Hematopoietic multipotent progenitor cell treated with erythropoietin and hydrocortisone succinate and interleukin-3 and kit ligand, for 8 days (in vitro differentiated cells): ENCODE measurements at regions not wholly inside any gene's neighbourhood (a gene's known extent, or its start where the extent isn't known, plus 50 kb on each side); places are given as distances from the start of the nearest gene placed in this dataset.

ENCODE experiments used
- DNase-seq: peaks from one replicate; pipeline ENCODE4 v3.0.0-alpha.2; 2015

- no peak for DNase-seq
These were observed 186.4 kb upstream of the DEFB112 start for GRCh38 chr6:50236164-50236563.

DNA sequence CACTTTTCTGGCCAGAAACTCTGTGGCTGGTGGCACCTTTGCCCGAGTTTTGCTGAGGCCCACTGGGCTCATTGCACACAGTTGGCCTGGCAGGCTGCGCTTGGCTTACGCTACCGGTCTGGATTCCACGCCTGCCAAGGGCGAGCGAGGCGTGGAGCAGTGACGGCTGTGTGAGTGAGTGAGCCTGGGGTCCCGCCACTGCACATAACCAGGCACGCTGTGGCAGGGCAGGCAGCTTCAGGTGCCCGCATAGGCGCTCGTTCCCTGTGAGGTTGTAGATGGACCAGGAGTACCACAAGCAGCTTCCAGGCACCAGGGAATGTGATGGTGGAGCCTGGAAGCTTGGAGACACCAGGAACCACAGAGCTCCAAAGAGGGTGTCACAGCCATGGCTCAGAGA, 190.1 kb upstream of the DEFB112 start:
- DNase-seq: no peak

DNA sequence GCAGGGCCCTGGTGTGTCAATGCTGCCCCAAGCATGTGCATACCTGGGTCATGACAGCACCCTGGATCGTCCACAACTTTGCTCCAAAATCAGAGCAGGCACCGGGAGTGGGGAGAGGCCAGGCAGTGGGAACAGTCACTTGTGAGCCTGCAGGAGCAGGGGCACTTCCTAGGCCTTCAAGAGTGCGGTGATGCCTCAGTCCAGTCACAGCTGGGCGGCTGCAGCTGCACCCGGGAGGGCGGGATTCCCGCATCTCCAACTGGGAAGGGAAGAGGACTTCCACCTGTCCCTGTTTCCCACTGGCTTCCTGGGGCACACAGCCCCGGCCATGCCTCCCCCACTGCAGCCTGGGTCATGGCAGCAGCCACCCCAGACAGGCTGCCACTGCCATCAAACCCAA, 191.3 kb upstream of the DEFB112 start:
- DNase-seq: no peak

DNA sequence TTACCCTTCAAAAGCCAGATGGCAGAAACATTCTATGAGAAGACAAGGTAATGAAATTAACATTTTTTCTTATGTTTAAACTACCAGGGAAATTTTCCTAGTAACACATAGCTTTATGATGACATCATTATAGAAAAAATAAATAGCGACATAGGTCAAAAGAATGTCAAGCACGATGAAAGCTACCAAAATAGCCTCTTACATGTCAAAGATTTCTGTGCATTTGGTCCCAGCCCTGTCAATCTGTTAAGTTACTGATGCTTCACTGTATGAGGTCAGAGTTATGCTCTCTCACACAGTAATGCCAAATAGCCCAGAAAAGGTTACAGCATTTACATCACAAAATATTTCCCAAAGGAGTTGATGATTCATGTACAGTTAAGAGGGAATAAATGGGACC, 199.8 kb upstream of the DEFB112 start:
- no peak for DNase-seq

DNA sequence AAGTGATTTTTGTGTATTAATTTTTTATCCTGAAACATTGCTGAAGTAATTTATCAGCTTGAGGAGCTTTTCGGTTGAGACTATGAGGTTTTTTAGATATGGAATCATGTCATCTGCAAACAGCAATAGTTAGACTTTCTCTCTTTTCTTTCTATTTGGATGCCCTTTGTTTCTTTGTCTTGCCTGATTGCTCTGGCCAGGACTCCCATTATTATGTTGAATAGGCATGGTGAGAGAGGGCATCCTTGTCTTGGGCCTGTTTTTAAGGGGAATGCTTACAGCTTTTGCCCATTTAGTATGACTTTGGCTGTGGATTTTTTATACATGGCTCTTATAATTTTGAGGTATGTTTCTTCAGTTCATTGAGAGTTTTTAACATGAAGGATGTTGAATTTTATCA, 207.6 kb upstream of the DEFB112 start:
- DNase-seq: no peak

DNA sequence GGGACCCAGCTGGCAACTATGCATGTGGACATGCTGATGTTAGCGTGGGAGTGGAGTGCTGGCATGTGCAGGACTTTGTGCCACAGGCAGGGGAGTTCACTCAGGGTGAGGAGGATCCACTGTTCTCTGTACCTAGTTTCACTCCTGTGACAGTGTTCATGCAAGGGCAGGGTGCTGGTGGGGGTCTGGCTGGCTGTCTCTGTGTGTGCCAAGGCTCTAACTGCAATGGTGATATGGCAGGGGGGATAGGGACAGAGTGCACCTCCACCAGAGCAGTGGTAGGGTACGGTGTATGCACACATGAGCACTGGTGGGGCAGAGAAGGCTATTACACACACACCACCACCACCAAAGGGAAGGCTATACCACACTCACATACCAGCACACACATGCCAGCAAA, 210.2 kb upstream of the DEFB112 start:
- DNase-seq: no peak

GRCh38 chr6:50264995-50265571, 215.4 kb upstream of the DEFB112 start:
- no peak for DNase-seq

DNA sequence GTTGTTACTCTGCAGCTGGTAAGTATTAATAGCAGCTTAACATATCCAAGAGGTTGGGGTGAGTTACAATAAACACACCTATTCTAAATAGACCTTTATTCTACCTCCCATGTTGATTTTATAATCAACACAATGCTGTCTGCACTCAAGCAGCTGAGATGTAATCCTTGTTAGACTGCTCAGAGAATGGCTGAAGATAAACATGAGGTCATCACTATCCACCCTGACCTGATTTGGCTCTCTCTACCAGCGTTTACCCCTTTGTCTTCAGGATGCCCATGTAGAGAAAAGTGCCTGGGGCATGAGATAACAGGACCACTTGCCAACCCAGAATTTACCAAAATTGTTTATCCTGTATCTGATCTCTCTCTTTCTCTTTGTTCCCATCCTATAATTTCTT, 220.7 kb upstream of the DEFB112 start:
- no peak for DNase-seq

DNA sequence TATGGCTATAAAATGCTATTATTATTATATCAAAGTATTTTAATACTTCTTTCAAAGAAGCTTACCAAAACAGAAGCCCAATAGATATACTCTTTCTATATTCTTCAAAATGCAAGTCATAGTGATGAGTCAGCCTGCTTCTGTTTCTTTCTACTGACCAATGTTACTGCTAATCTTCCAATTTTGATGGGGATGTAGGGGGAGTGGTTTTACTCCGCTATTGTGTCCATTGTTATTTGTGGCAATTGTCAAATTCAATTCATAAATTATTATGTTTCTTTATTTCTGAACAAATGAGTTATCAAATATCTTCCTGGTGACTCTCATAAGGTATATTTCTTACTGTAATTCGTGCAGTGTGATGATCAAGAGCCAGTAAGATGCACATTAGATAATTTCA, 221.5 kb upstream of the DEFB112 start:
- DNase-seq: no peak

GRCh38 chr6:50271817-50272216, 222.1 kb upstream of the DEFB112 start:
- DNase-seq: no peak

DNA sequence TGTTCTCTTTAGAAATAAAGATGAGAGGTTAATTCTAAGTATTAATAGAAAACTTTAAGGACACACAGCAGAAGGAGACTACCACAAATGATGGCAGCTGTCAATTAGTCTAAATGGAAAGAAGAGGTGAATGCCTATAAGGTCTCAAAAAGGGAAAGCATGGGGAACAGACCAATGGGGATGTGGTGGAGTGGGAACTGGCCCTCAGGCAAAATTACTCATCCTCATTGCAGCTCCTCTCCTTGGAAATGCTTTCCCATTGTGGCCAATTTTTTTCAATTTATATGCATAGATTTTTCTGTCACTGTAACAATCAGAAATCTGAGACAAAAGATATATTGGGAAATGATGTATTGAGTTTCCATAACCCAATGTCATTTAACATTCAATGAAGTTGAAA, 222.9 kb upstream of the DEFB112 start:
- no peak for DNase-seq

- no peak for DNase-seq
These were observed 227.1 kb upstream of the DEFB112 start for GRCh38 chr6:50276771-50277261.

GRCh38 chr6:50277774-50278173, 228.0 kb upstream of the DEFB112 start:
- no peak for DNase-seq

GRCh38 chr6:50278663-50279062, 228.9 kb upstream of the DEFB112 start:
- DNase-seq: no peak

DNA sequence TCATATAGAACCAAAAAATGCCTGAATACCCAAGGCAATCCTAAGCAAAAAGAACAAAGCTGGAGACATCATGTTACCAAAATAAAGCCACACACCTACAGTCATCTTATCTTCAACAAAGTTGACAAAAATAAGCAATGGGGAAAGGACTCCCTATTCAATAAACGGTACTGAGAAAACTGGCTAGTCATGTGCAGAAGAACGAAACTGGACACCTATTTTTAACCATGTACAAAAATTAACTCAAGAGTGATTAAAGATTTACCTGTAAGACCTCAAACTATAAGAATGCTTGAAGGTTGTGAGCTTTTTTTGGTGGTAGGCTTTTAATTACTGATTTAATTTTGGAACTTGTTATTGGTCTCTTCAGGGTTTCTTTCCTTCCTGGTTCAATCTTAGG, 236.0 kb upstream of the DEFB112 start:
- DNase-seq: no peak

DNA sequence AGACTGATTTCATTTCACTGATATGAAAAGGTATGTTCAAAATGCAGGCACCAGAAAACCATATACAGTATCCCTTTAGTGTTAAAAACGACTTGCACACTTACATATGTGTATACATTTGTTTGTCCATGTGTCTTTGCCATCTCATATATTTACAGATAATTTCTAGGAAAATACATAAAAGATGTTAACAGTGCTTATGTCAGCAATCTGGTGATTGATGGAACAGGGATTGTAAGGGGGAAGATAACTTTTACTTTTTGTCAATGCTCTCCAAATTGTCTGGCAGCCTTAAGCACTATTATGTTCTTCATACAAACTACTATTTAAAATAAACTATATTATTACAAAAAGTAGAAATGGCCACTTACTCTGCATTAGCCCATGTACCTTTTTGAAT, 238.5 kb upstream of the DEFB112 start:
- DNase-seq: no peak

GRCh38 chr6:50288881-50289280, 239.2 kb upstream of the DEFB112 start:
- DNase-seq: no peak

GRCh38 chr6:50289366-50289765, 239.6 kb upstream of the DEFB112 start:
- no peak for DNase-seq

GRCh38 chr6:50301307-50301706, 251.6 kb upstream of the DEFB112 start:
- DNase-seq: no peak

DNA sequence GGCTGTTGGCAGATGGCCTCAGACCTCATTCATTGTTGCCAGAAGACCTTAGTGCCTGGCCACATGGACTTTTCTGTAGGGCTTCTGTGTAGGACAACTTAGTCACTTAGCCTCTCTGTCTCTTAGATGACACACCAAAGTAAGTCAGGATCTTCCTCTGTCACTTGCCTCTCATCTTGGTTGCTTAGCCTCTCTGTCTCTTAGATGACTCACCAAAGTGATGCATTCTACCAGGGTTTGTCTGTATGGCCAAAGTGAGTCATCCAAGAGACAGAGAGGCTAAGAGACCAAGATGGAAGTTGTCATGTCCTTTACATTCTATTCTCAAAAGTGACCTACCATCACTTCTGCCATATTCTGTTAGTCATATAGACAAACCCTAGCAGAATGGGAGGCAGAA, 255.9 kb upstream of the DEFB112 start:
- DNase-seq: no peak

GRCh38 chr6:50318536-50318935, 268.8 kb upstream of the DEFB112 start:
- no peak for DNase-seq

DNA sequence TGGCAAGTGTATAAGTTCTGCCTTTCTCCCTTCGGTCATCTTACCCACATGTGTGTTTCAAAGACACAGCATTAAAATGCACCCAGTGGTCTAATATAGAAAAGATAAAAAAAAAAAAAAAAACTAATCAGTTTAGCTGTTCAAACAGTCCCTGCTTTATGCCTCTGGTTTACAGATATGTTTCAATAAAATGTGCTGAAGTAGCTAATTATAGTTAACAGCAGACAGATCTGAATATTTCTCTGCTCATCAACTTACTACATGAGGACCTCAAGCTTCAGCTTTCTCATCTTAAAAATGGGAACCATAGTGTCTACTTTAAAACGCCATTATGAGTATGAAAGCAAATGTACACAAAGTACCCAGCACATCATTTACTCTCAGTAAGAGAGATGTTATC, 280.6 kb upstream of the DEFB112 start:
- no peak for DNase-seq

- no peak for DNase-seq
These were observed 281.2 kb upstream of the DEFB112 start for GRCh38 chr6:50330963-50331362.

DNA sequence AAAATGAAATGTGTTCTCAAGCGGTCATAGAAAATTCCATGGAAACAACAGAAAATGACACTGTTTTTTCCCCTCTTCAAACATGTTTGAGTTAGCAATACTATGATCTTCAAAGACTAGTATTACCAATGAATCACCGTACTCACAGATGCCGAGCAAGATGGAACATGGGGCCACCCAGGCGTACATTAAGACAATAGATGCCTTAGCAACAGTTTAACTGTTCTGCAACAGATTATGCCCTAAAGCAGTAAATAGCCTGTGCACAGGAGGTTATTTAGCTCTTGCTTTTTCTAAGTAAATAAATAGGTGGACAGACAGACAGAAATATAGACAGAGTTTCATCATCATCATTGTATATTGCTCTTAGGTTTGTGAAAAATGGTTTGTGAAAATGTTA, 284.0 kb upstream of the DEFB112 start:
- DNase-seq: no peak

- no peak for DNase-seq
These were observed 287.9 kb upstream of the DEFB112 start for GRCh38 chr6:50337532-50338122.
